Stimulated activated memory B cell treated with anti-CD40 and anti-IgM and Interleukin-4, amounts not matched to agents 10 μg/mL and 1 μg/mL and 100 μg/mL, for 72 hours (primary cell): ENCODE measurements at regions not wholly inside any gene's neighbourhood (a gene's known extent, or its start where the extent isn't known, plus 50 kb on each side); places are given as distances from the start of the nearest gene placed in this dataset.
"Not testable (repeated sequence)": the region's sequence is repeated elsewhere in the genome, so short reads cannot be mapped to it uniquely, and the experiment has no call there.

Source experiments
- ATAC-seq: fragments of 150-1000 bp; cut with Tn5 transposase; 2 replicates; pipeline ENCODE4 v1.10.0; 2021
- H3K27ac Mint-ChIP-seq: one replicate; pipeline ENCODE4 v1.8.0; 2022; ENCODE audit warnings: mild to moderate bottlenecking, mixed read lengths
- H3K27me3 Mint-ChIP-seq: one replicate; pipeline ENCODE4 v1.8.0; 2022; ENCODE audit warnings: mixed read lengths
- H3K36me3 Mint-ChIP-seq: one replicate; pipeline ENCODE4 v1.8.0; 2022; ENCODE audit warnings: mixed read lengths
- H3K4me1 Mint-ChIP-seq: one replicate; pipeline ENCODE4 v1.8.0; 2022; ENCODE audit warnings: mixed read lengths
- H3K4me3 Mint-ChIP-seq: one replicate; pipeline ENCODE4 v1.8.0; 2022; ENCODE audit warnings: mild to moderate bottlenecking, moderate library complexity, mixed read lengths
- H3K9me3 Mint-ChIP-seq: one replicate; pipeline ENCODE4 v1.8.0; 2022; ENCODE audit warnings: mixed read lengths

- no peaks in the 10 kb centered on the region for H3K4me1 Mint-ChIP-seq
- peaks cover 6% of the 10 kb centered on the region for H3K9me3 Mint-ChIP-seq
- H3K27me3 Mint-ChIP-seq, result no peaks in the 10 kb centered on the region
- H3K27ac Mint-ChIP-seq, result no peak overlapping the region
- no peaks in the 10 kb centered on the region for H3K36me3 Mint-ChIP-seq
- no peak overlapping the region for H3K4me3 Mint-ChIP-seq
- no peak for ATAC-seq
Measured at GRCh38 chr10:81444242-81444929, 430.6 kb upstream of the NRG3 start.

- H3K36me3 Mint-ChIP-seq, result no peaks in the 10 kb centered on the region
- H3K9me3 Mint-ChIP-seq, result no peaks in the 10 kb centered on the region
- H3K4me1 Mint-ChIP-seq, result no peaks in the 10 kb centered on the region
- no peak for ATAC-seq
- no peak overlapping the region for H3K4me3 Mint-ChIP-seq
- no peak overlapping the region for H3K27ac Mint-ChIP-seq
- no peaks in the 10 kb centered on the region for H3K27me3 Mint-ChIP-seq
Measured at GRCh38 chr10:81450651-81451050, 424.3 kb upstream of the NRG3 start.

GRCh38 chr10:81472927-81473470, 402.0 kb upstream of the NRG3 start:
- ATAC-seq, result no peak
- Mint-ChIP-seq H3K27ac (no peak overlapping the region), H3K4me1 (no peaks in the 10 kb centered on the region), H3K27me3 (no peaks in the 10 kb centered on the region), H3K9me3 (no peaks in the 10 kb centered on the region), H3K4me3 (no peak overlapping the region), H3K36me3 (no peaks in the 10 kb centered on the region)

GRCh38 chr10:81473755-81474154, 401.2 kb upstream of the NRG3 start:
- Mint-ChIP-seq H3K9me3 (no peaks in the 10 kb centered on the region), H3K4me1 (no peaks in the 10 kb centered on the region), H3K27ac (no peak overlapping the region), H3K27me3 (no peaks in the 10 kb centered on the region), H3K36me3 (no peaks in the 10 kb centered on the region), H3K4me3 (no peak overlapping the region)
- no peak for ATAC-seq

- no peaks in the 10 kb centered on the region for H3K4me1 Mint-ChIP-seq
- peaks cover 3% of the 10 kb centered on the region for H3K9me3 Mint-ChIP-seq
- ATAC-seq, result no peak
- no peaks in the 10 kb centered on the region for H3K27me3 Mint-ChIP-seq
- no peak overlapping the region for H3K4me3 Mint-ChIP-seq
- no peak overlapping the region for H3K27ac Mint-ChIP-seq
- H3K36me3 Mint-ChIP-seq, result no peaks in the 10 kb centered on the region
Measured at GRCh38 chr10:81479316-81479715, 395.7 kb upstream of the NRG3 start.

- ATAC-seq, result no peak
- no peak overlapping the region for H3K27ac Mint-ChIP-seq
- peaks cover 2% of the 10 kb centered on the region for H3K9me3 Mint-ChIP-seq
Measured at GRCh38 chr10:81496626-81497025, 378.4 kb upstream of the NRG3 start.

GRCh38 chr10:81498011-81498551, 376.9 kb upstream of the NRG3 start:
- Mint-ChIP-seq H3K27me3 (no peaks in the 10 kb centered on the region), H3K36me3 (no peaks in the 10 kb centered on the region), H3K4me3 (no peak overlapping the region), H3K9me3 (peaks cover 2% of the 10 kb centered on the region), H3K27ac (no peak overlapping the region), H3K4me1 (no peaks in the 10 kb centered on the region)
- no peak for ATAC-seq

More at GRCh38 chr10:81496626-81497025, 378.4 kb upstream of the NRG3 start:
- no peaks in the 10 kb centered on the region for H3K36me3 Mint-ChIP-seq
- no peaks in the 10 kb centered on the region for H3K4me1 Mint-ChIP-seq
- no peaks in the 10 kb centered on the region for H3K27me3 Mint-ChIP-seq
- no peak overlapping the region for H3K4me3 Mint-ChIP-seq

- Mint-ChIP-seq H3K36me3 (no peaks in the 10 kb centered on the region), H3K27me3 (no peaks in the 10 kb centered on the region), H3K27ac (no peak overlapping the region), H3K4me3 (no peak overlapping the region), H3K4me1 (no peaks in the 10 kb centered on the region), H3K9me3 (no peaks in the 10 kb centered on the region)
- peak; percentile 8 for ATAC-seq
Measured at GRCh38 chr10:81502677-81503359, 372.2 kb upstream of the NRG3 start.

- not testable (repeated sequence) for H3K36me3 Mint-ChIP-seq, ATAC-seq, H3K9me3 Mint-ChIP-seq, H3K27me3 Mint-ChIP-seq, H3K27ac Mint-ChIP-seq, H3K4me1 Mint-ChIP-seq, H3K4me3 Mint-ChIP-seq
Measured at GRCh38 chr10:81505777-81506176, 369.2 kb upstream of the NRG3 start.

- no peaks in the 10 kb centered on the region for H3K27me3 Mint-ChIP-seq
- ATAC-seq, result no peak
- no peak overlapping the region for H3K27ac Mint-ChIP-seq
- no peaks in the 10 kb centered on the region for H3K4me1 Mint-ChIP-seq
- H3K9me3 Mint-ChIP-seq, result peaks cover 7% of the 10 kb centered on the region
- no peak overlapping the region for H3K4me3 Mint-ChIP-seq
- no peaks in the 10 kb centered on the region for H3K36me3 Mint-ChIP-seq
Measured at GRCh38 chr10:81514811-81515210, 360.2 kb upstream of the NRG3 start.

- Mint-ChIP-seq H3K9me3 (peaks cover 7% of the 10 kb centered on the region), H3K36me3 (no peaks in the 10 kb centered on the region), H3K4me3 (no peak overlapping the region), H3K27ac (no peak overlapping the region), H3K4me1 (no peaks in the 10 kb centered on the region), H3K27me3 (no peaks in the 10 kb centered on the region)
- no peak for ATAC-seq
Measured at GRCh38 chr10:81520688-81521087, 354.3 kb upstream of the NRG3 start.

- H3K36me3 Mint-ChIP-seq, result no peaks in the 10 kb centered on the region
- H3K27me3 Mint-ChIP-seq, result no peaks in the 10 kb centered on the region
- no peak overlapping the region for H3K4me3 Mint-ChIP-seq
- no peak overlapping the region for H3K27ac Mint-ChIP-seq
- ATAC-seq, result no peak
- no peaks in the 10 kb centered on the region for H3K4me1 Mint-ChIP-seq
- H3K9me3 Mint-ChIP-seq, result peaks cover 5% of the 10 kb centered on the region
Measured at GRCh38 chr10:81524467-81524866, 350.5 kb upstream of the NRG3 start.

GRCh38 chr10:81532403-81532802, 342.6 kb upstream of the NRG3 start:
- Mint-ChIP-seq H3K27me3 (no peaks in the 10 kb centered on the region), H3K36me3 (no peaks in the 10 kb centered on the region), H3K4me3 (no peak overlapping the region), H3K27ac (no peak overlapping the region), H3K9me3 (peaks cover 9% of the 10 kb centered on the region), H3K4me1 (no peaks in the 10 kb centered on the region)
- no peak for ATAC-seq

GRCh38 chr10:81534991-81535390, 340.0 kb upstream of the NRG3 start:
- Mint-ChIP-seq H3K27ac (no peak overlapping the region), H3K9me3 (peaks cover 12% of the 10 kb centered on the region), H3K4me1 (no peaks in the 10 kb centered on the region), H3K4me3 (no peak overlapping the region), H3K27me3 (no peaks in the 10 kb centered on the region), H3K36me3 (no peaks in the 10 kb centered on the region)
- no peak for ATAC-seq

GRCh38 chr10:81541517-81541916, 333.5 kb upstream of the NRG3 start:
- no peak for ATAC-seq
- H3K4me1 Mint-ChIP-seq, result no peaks in the 10 kb centered on the region
- no peak overlapping the region for H3K4me3 Mint-ChIP-seq
- H3K36me3 Mint-ChIP-seq, result no peaks in the 10 kb centered on the region
- H3K27me3 Mint-ChIP-seq, result no peaks in the 10 kb centered on the region
- H3K27ac Mint-ChIP-seq, result no peak overlapping the region
- peaks cover 3% of the 10 kb centered on the region for H3K9me3 Mint-ChIP-seq

GRCh38 chr10:81546243-81546642, 328.8 kb upstream of the NRG3 start:
- Mint-ChIP-seq H3K9me3 (peaks cover 10% of the 10 kb centered on the region), H3K4me3 (no peak overlapping the region), H3K27me3 (no peaks in the 10 kb centered on the region), H3K27ac (no peak overlapping the region), H3K36me3 (no peaks in the 10 kb centered on the region), H3K4me1 (no peaks in the 10 kb centered on the region)
- no peak for ATAC-seq
